ENCODE measurements at regions not wholly inside any gene's neighbourhood (a gene's known extent, or its start where the extent isn't known, plus 50 kb on each side); places are given as distances from the start of the nearest gene placed in this dataset.

GRCh38 chr1:235004840-235005391 lies 123.7 kb downstream of the TOMM20 start:
- Mint-ChIP-seq H3K4me1 (ENCODE audit: insufficient read depth, unreplicated experiment) (no peaks in the 10 kb centered on the region), H3K4me3 (ENCODE audit: unreplicated experiment) (no peak overlapping the region), H3K27me3 (ENCODE audit: insufficient read depth, unreplicated experiment) (no peaks in the 10 kb centered on the region), H3K36me3 (ENCODE audit: insufficient read depth, unreplicated experiment) (no peaks in the 10 kb centered on the region), H3K9me3 (ENCODE audit: unreplicated experiment) (no peaks in the 10 kb centered on the region), H3K27ac (ENCODE audit: low read depth, unreplicated experiment) (no peak overlapping the region)
- intact Hi-C loops (cut with micrococcal nuclease) = no loop called here
- DNase-seq (ENCODE audit: unreplicated experiment) = no peak
- no peak for TF ChIP-seq CTCF (IDR thresholded peaks at IDR 0.05; ENCODE audit: unreplicated experiment)
- POLR2A ChIA-PET = interaction anchor here (0.7 to 2.2 kb wide), 2 partner anchors 13 to 518 kb away, joined by 3 to 8 read pairs; no protein-coding TSS in a partner anchor
- BruUV-seq (replicated peaks) = no TSS peak
- CTCF ChIA-PET = interaction anchor here (0.6 to 0.7 kb wide), 2 partner anchors 76 to 409 kb away, joined by 3 read pairs; no protein-coding TSS in a partner anchor

GRCh38 chr1:235004276-235004675 lies 124.4 kb downstream of the TOMM20 start:
- H3K27me3 Mint-ChIP-seq (ENCODE audit: insufficient read depth, unreplicated experiment) = no peaks in the 10 kb centered on the region
- no peak overlapping the region for H3K4me3 Mint-ChIP-seq (ENCODE audit: unreplicated experiment)
- ChIA-PET POLR2A (interaction anchor here (0.7 to 2.2 kb wide), 3 partner anchors 14 to 272 kb away, joined by 4 to 8 read pairs (median 4); no protein-coding TSS in a partner anchor), CTCF (no interaction called here)
- BruUV-seq (replicated peaks) = no TSS peak
- DNase-seq (ENCODE audit: unreplicated experiment) = no peak
- no peaks in the 10 kb centered on the region for H3K9me3 Mint-ChIP-seq (ENCODE audit: unreplicated experiment)
- no peak overlapping the region for H3K27ac Mint-ChIP-seq (ENCODE audit: low read depth, unreplicated experiment)
- H3K4me1 Mint-ChIP-seq (ENCODE audit: insufficient read depth, unreplicated experiment) = no peaks in the 10 kb centered on the region
- no peaks in the 10 kb centered on the region for H3K36me3 Mint-ChIP-seq (ENCODE audit: insufficient read depth, unreplicated experiment)
- no peak for TF ChIP-seq CTCF (IDR thresholded peaks at IDR 0.05; ENCODE audit: unreplicated experiment)
- intact Hi-C loops (cut with micrococcal nuclease) = no loop called here

GRCh38 chr1:235002706-235003300 lies 125.8 kb downstream of the TOMM20 start:
- intact Hi-C loops (cut with micrococcal nuclease) = no loop called here
- no peak for TF ChIP-seq CTCF (IDR thresholded peaks at IDR 0.05; ENCODE audit: unreplicated experiment)
- BruUV-seq (replicated peaks) = no TSS peak
- Mint-ChIP-seq H3K27ac (ENCODE audit: low read depth, unreplicated experiment) (no peak overlapping the region), H3K4me1 (ENCODE audit: insufficient read depth, unreplicated experiment) (peaks cover 11% of the 10 kb centered on the region), H3K4me3 (ENCODE audit: unreplicated experiment) (no peak overlapping the region), H3K36me3 (ENCODE audit: insufficient read depth, unreplicated experiment) (peaks cover 6% of the 10 kb centered on the region), H3K9me3 (ENCODE audit: unreplicated experiment) (no peaks in the 10 kb centered on the region), H3K27me3 (ENCODE audit: insufficient read depth, unreplicated experiment) (no peaks in the 10 kb centered on the region)
- ChIA-PET CTCF (interaction anchor here (0.7 to 1.2 kb wide), 3 partner anchors 9 to 393 kb away, joined by 3 read pairs; partner anchors contain the start of gene IRF2BP2), POLR2A (interaction anchor here (0.7 to 1.1 kb wide), 5 partner anchors 9 to 398 kb away, joined by 3 to 4 read pairs (median 4); no protein-coding TSS in a partner anchor)
- DNase-seq (ENCODE audit: unreplicated experiment) = no peak

- TF ChIP-seq CTCF (IDR thresholded peaks at IDR 0.05; ENCODE audit: unreplicated experiment) = no peak
- Mint-ChIP-seq H3K4me1 (ENCODE audit: insufficient read depth, unreplicated experiment) (peaks cover 26% of the 10 kb centered on the region), H3K36me3 (ENCODE audit: insufficient read depth, unreplicated experiment) (peaks cover 6% of the 10 kb centered on the region), H3K4me3 (ENCODE audit: unreplicated experiment) (no peak overlapping the region), H3K9me3 (ENCODE audit: unreplicated experiment) (no peaks in the 10 kb centered on the region), H3K27ac (ENCODE audit: low read depth, unreplicated experiment) (no peak overlapping the region), H3K27me3 (ENCODE audit: insufficient read depth, unreplicated experiment) (no peaks in the 10 kb centered on the region)
- ChIA-PET CTCF (interaction anchor here (0.7 to 3.4 kb wide), 8 partner anchors 19 to 512 kb away, joined by 3 to 16 read pairs (median 5); no protein-coding TSS in a partner anchor), POLR2A (interaction anchor here (1.2 to 4.7 kb wide), 12 partner anchors 12 to 466 kb away, joined by 4 to 154 read pairs (median 50); partner anchors contain the start of gene IRF2BP2)
- BruUV-seq (replicated peaks) = no TSS peak
- DNase-seq (ENCODE audit: unreplicated experiment) = no peak
- intact Hi-C loops (cut with micrococcal nuclease) = no loop called here
These were observed 129.1 kb downstream of the TOMM20 start for GRCh38 chr1:234999513-234999940.
